ENCODE measurements at regions not wholly inside any gene's neighbourhood (a gene's known extent, or its start where the extent isn't known, plus 50 kb on each side); places are given as distances from the start of the nearest gene placed in this dataset.

GRCh38 chr7:9204571-9204970, 771.2 kb downstream of the NXPH1 start:
- Histone ChIP-seq H3K79me2 (ENCODE audit: control insufficient read depth, insufficient read depth, low read length) (no peaks in the 10 kb centered on the region), H3K27me3 (ENCODE audit: control insufficient read depth, extremely low read depth, insufficient read depth, low read length) (no peaks in the 10 kb centered on the region), H2AFZ (ENCODE audit: control insufficient read depth, low read length) (no peak overlapping the region), H3K9me1 (ENCODE audit: control insufficient read depth, extremely low read depth, insufficient read depth, low read length) (no peaks in the 10 kb centered on the region), H3K27ac (ENCODE audit: control insufficient read depth, insufficient read depth, low read length) (no peak overlapping the region), H3K36me3 (ENCODE audit: control insufficient read depth in 2 of 2, extremely low read depth in 1 of 2, insufficient read depth in 2 of 2, low read length in 2 of 2) (no peaks in the 10 kb centered on the region), H3K9ac (ENCODE audit: control insufficient read depth, extremely low read depth, insufficient read depth, low read length) (no peak overlapping the region), H3K4me1 (ENCODE audit: control insufficient read depth, extremely low read depth, insufficient read depth, low read length) (no peaks in the 10 kb centered on the region), H3K4me3 (ENCODE audit: control insufficient read depth in 2 of 3, extremely low read depth in 1 of 3, insufficient read depth in 2 of 3, low read depth in 1 of 3, low read length in 3 of 3) (no peak overlapping the region), H3K4me2 (ENCODE audit: control insufficient read depth, extremely low read depth, insufficient read depth, low read depth, low read length) (no peak overlapping the region), H4K20me1 (ENCODE audit: control insufficient read depth, extremely low read depth, insufficient read depth, low read length) (no peaks in the 10 kb centered on the region), H3K9me3 (ENCODE audit: control insufficient read depth, low read depth, low read length) (no peaks in the 10 kb centered on the region)
- FAIRE-seq (no peak), DNase-seq (ENCODE audit: low read depth, low spot score) (no peak)
- dilution Hi-C loops (cut with MboI; ENCODE audit: extremely low pct_ligation_motif_present, low sequenced_read_pairs), result no loop called here
- TF ChIP-seq EZH2 (IDR thresholded peaks at IDR 0.05; ENCODE audit: low read length), result no peak

- H3K4me2 ChIP-seq (ENCODE audit: control insufficient read depth, extremely low read depth, insufficient read depth, low read depth, low read length), result no peak overlapping the region
- no peak overlapping the region for H3K27ac ChIP-seq (ENCODE audit: control insufficient read depth, insufficient read depth, low read length)
- H3K9me3 ChIP-seq (ENCODE audit: control insufficient read depth, low read depth, low read length), result no peaks in the 10 kb centered on the region
- FAIRE-seq, result no peak
- no peaks in the 10 kb centered on the region for H4K20me1 ChIP-seq (ENCODE audit: control insufficient read depth, extremely low read depth, insufficient read depth, low read length)
- no peaks in the 10 kb centered on the region for H3K9me1 ChIP-seq (ENCODE audit: control insufficient read depth, extremely low read depth, insufficient read depth, low read length)
- dilution Hi-C loops (cut with MboI; ENCODE audit: extremely low pct_ligation_motif_present, low sequenced_read_pairs), result no loop called here
- no peak overlapping the region for H3K4me3 ChIP-seq (ENCODE audit: control insufficient read depth in 2 of 3, extremely low read depth in 1 of 3, insufficient read depth in 2 of 3, low read depth in 1 of 3, low read length in 3 of 3)
- DNase-seq (ENCODE audit: low read depth, low spot score), result no peak
- H3K79me2 ChIP-seq (ENCODE audit: control insufficient read depth, insufficient read depth, low read length), result no peaks in the 10 kb centered on the region
- no peaks in the 10 kb centered on the region for H3K4me1 ChIP-seq (ENCODE audit: control insufficient read depth, extremely low read depth, insufficient read depth, low read length)
- H3K36me3 ChIP-seq (ENCODE audit: control insufficient read depth in 2 of 2, extremely low read depth in 1 of 2, insufficient read depth in 2 of 2, low read length in 2 of 2), result no peaks in the 10 kb centered on the region
- no peaks in the 10 kb centered on the region for H3K27me3 ChIP-seq (ENCODE audit: control insufficient read depth, extremely low read depth, insufficient read depth, low read length)
- TF ChIP-seq CTCF (optimal IDR thresholded peaks at IDR 0.05 in 1 of 3, IDR thresholded peaks at IDR 0.05 in 1 of 3, conservative IDR thresholded peaks at IDR 0.05 in 1 of 3; ENCODE audit: extremely low read depth in 1 of 3, insufficient read depth in 2 of 3, low read length in 3 of 3) (no peak), EZH2 (IDR thresholded peaks at IDR 0.05; ENCODE audit: low read length) (no peak)
- H2AFZ ChIP-seq (ENCODE audit: control insufficient read depth, low read length), result no peak overlapping the region
- H3K9ac ChIP-seq (ENCODE audit: control insufficient read depth, extremely low read depth, insufficient read depth, low read length), result no peak overlapping the region
Measured at GRCh38 chr7:9210114-9210513, 776.7 kb downstream of the NXPH1 start.

GRCh38 chr7:9217204-9217603, 783.8 kb downstream of the NXPH1 start:
- no peaks in the 10 kb centered on the region for H3K9me3 ChIP-seq (ENCODE audit: control insufficient read depth, low read depth, low read length)
- H3K36me3 ChIP-seq (ENCODE audit: control insufficient read depth in 2 of 2, extremely low read depth in 1 of 2, insufficient read depth in 2 of 2, low read length in 2 of 2), result no peaks in the 10 kb centered on the region
- TF ChIP-seq EZH2 (IDR thresholded peaks at IDR 0.05; ENCODE audit: low read length) (no peak), CTCF (optimal IDR thresholded peaks at IDR 0.05 in 1 of 3, IDR thresholded peaks at IDR 0.05 in 1 of 3, conservative IDR thresholded peaks at IDR 0.05 in 1 of 3; ENCODE audit: extremely low read depth in 1 of 3, insufficient read depth in 2 of 3, low read length in 3 of 3) (no peak)
- H3K27ac ChIP-seq (ENCODE audit: control insufficient read depth, insufficient read depth, low read length), result no peak overlapping the region
- no peak for FAIRE-seq
- H3K4me2 ChIP-seq (ENCODE audit: control insufficient read depth, extremely low read depth, insufficient read depth, low read depth, low read length), result no peak overlapping the region
- H3K4me3 ChIP-seq (ENCODE audit: control insufficient read depth in 2 of 3, extremely low read depth in 1 of 3, insufficient read depth in 2 of 3, low read depth in 1 of 3, low read length in 3 of 3), result no peak overlapping the region
- no peaks in the 10 kb centered on the region for H4K20me1 ChIP-seq (ENCODE audit: control insufficient read depth, extremely low read depth, insufficient read depth, low read length)
- no peaks in the 10 kb centered on the region for H3K9me1 ChIP-seq (ENCODE audit: control insufficient read depth, extremely low read depth, insufficient read depth, low read length)
- no peaks in the 10 kb centered on the region for H3K79me2 ChIP-seq (ENCODE audit: control insufficient read depth, insufficient read depth, low read length)
- H2AFZ ChIP-seq (ENCODE audit: control insufficient read depth, low read length), result no peak overlapping the region
- DNase-seq (ENCODE audit: low read depth, low spot score), result no peak
- H3K9ac ChIP-seq (ENCODE audit: control insufficient read depth, extremely low read depth, insufficient read depth, low read length), result no peak overlapping the region
- H3K4me1 ChIP-seq (ENCODE audit: control insufficient read depth, extremely low read depth, insufficient read depth, low read length), result no peaks in the 10 kb centered on the region
- dilution Hi-C loops (cut with MboI; ENCODE audit: extremely low pct_ligation_motif_present, low sequenced_read_pairs), result no loop called here
- H3K27me3 ChIP-seq (ENCODE audit: control insufficient read depth, extremely low read depth, insufficient read depth, low read length), result no peaks in the 10 kb centered on the region

Measured in keratinocyte (primary cell).